NCI-H345 (cell line): ENCODE measurements at regions not wholly inside any gene's neighbourhood (a gene's known extent, or its start where the extent isn't known, plus 50 kb on each side); places are given as distances from the start of the nearest gene placed in this dataset.

Experiments
- DNase-seq: peaks from one replicate; lab custom pipeline; 2025; lab: John Stamatoyannopoulos, UW

- DNase-seq: no peak
These were observed 66.7 kb upstream of the PDK4 start for GRCh38 chr7:95662987-95663386.

GRCh38 chr7:95660023-95660434 lies 63.7 kb upstream of the PDK4 start:
- no peak for DNase-seq

GRCh38 chr7:95658676-95659075 lies 62.4 kb upstream of the PDK4 start:
- no peak for DNase-seq

GRCh38 chr7:95649546-95649945 lies 53.2 kb upstream of the PDK4 start:
- no peak for DNase-seq

- peak; percentile 34 for DNase-seq
These were observed 50.0 kb upstream of the PDK4 start for GRCh38 chr7:95646350-95646749.
